ENCODE measurements at regions not wholly inside any gene's neighbourhood (a gene's known extent, or its start where the extent isn't known, plus 50 kb on each side); places are given as distances from the start of the nearest gene placed in this dataset.

- DNase-seq (ENCODE audit: low read depth in 1 of 2, low spot score in 2 of 2) (no peak), FAIRE-seq (peak; percentile 7)
- Histone ChIP-seq H4K5ac (ENCODE audit: insufficient read length, low read depth, low read length) (no peak overlapping the region), H4K91ac (replicated peaks; ENCODE audit: insufficient read length, low read length) (no peak overlapping the region), H2AFZ (ENCODE audit: low read length) (no peak overlapping the region), H2BK15ac (ENCODE audit: low read length) (no peak overlapping the region), H2BK12ac (ENCODE audit: low read depth, low read length) (no peak overlapping the region), H3K4me3 (ENCODE audit: extremely low read depth in 1 of 4, insufficient read depth in 2 of 4, low read depth in 3 of 4, low read length in 4 of 4) (no peak overlapping the region), H3K9ac (replicated peaks in 1 of 4; ENCODE audit: extremely low read depth in 1 of 4, low read depth in 3 of 4, low read length in 3 of 4) (no peak overlapping the region), H4K8ac (ENCODE audit: extremely low read depth, insufficient read depth, low read length) (no peak overlapping the region), H3K56ac (replicated peaks; ENCODE audit: insufficient read length, low read depth, low read length) (no peak overlapping the region), H2AK5ac (ENCODE audit: low read depth, low read length) (no peak overlapping the region), H3K23me2 (ENCODE audit: low read depth, low read length) (no peaks in the 10 kb centered on the region), H3K18ac (ENCODE audit: extremely low read depth, low read length) (no peak overlapping the region), H2BK5ac (ENCODE audit: low read depth, low read length) (no peak overlapping the region), H4K20me1 (replicated peaks in 1 of 2; ENCODE audit: control insufficient read depth in 1 of 2, insufficient read depth in 2 of 2, low read length in 2 of 2) (no peaks in the 10 kb centered on the region), H2BK20ac (ENCODE audit: low read length) (no peak overlapping the region), H3K4ac (replicated peaks; ENCODE audit: insufficient read length, low read depth, low read length) (no peak overlapping the region), H3K27me3 (replicated peaks in 1 of 4; ENCODE audit: control insufficient read depth in 3 of 4, extremely low read depth in 1 of 4, insufficient read depth in 3 of 4, low read length in 3 of 4) (no peaks in the 10 kb centered on the region), H3K4me1 (replicated peaks in 1 of 4; ENCODE audit: control insufficient read depth in 3 of 4, insufficient read depth in 4 of 4, low read length in 3 of 4) (peaks cover 0 to 2% (median 0%) of the 10 kb centered on the region in 4 experiments; a peak in 1 of 7 replicates), H3K27ac (ENCODE audit: low read depth, low read length) (no peak overlapping the region), H3K9me3 (ENCODE audit: insufficient read depth in 2 of 2, low read depth in 1 of 2, low read length in 1 of 2) (no peaks in the 10 kb centered on the region), H2BK120ac (replicated peaks; ENCODE audit: low read depth, low read length) (no peak overlapping the region), H3K4me2 (ENCODE audit: insufficient read depth in 1 of 2, low read depth in 2 of 2, low read length in 2 of 2) (no peak overlapping the region), H3K79me2 (ENCODE audit: control insufficient read depth in 1 of 2, insufficient read depth in 2 of 2, low read length in 2 of 2) (no peaks in the 10 kb centered on the region), H3K79me1 (ENCODE audit: low read depth, low read length) (no peaks in the 10 kb centered on the region), H3K36me3 (ENCODE audit: control insufficient read depth in 2 of 4, insufficient read depth in 4 of 4, low read length in 3 of 4) (peaks cover 0 to 4% (median 0%) of the 10 kb centered on the region in 4 experiments; a peak in 1 of 8 replicates), H3K23ac (ENCODE audit: insufficient read length) (no peak overlapping the region), H3K14ac (ENCODE audit: insufficient read length) (no peak overlapping the region)
- TF ChIP-seq SIN3A (conservative IDR thresholded peaks at IDR 0.05 in 1 of 2, IDR thresholded peaks at IDR 0.05 in 1 of 2; ENCODE audit: low read depth in 1 of 2, low read length in 2 of 2) (no peak), FOSL1 (IDR thresholded peaks at IDR 0.05; ENCODE audit: insufficient read depth, low read depth, low read length) (no peak), CBX5 (IDR thresholded peaks at IDR 0.05; ENCODE audit: low read depth, low read length) (no peak), JUND (IDR thresholded peaks at IDR 0.05; ENCODE audit: low read length) (no peak), MAFK (IDR thresholded peaks at IDR 0.05; ENCODE audit: low read depth, low read length) (no peak), KDM1A (IDR thresholded peaks at IDR 0.05; ENCODE audit: borderline replicate concordance, low read length) (no peak), CEBPB (IDR thresholded peaks at IDR 0.05; ENCODE audit: low read depth, low read length) (no peak), GTF2F1 (IDR thresholded peaks at IDR 0.05; ENCODE audit: borderline replicate concordance, low read depth, low read length) (no peak), CREB1 (IDR thresholded peaks at IDR 0.05) (no peak)
- ChIA-PET CTCF (ENCODE audit: partially characterized antibody) (no interaction called here), POLR2A (ENCODE audit: partially characterized antibody) (no interaction called here)
- 80% methylated on average over 1 of the region's 1 CpG; no CpG with 5 or more reads in 1 of the 2 experiments for WGBS, 2 experiments (ENCODE audit: extremely low coverage in 1 of 2, insufficient coverage in 1 of 2, insufficient read length in 1 of 2, insufficient replicate concordance in 2 of 2, low coverage in 1 of 2, low lambda C conversion rate in 2 of 2, missing lambda C conversion rate in 1 of 2)
Measured at GRCh38 chr6:144816936-144817335, 531.8 kb downstream of the UTRN start.

Data from H1 (cell line).